Keratinocyte (primary cell): ENCODE measurements at regions not wholly inside any gene's neighbourhood (a gene's known extent, or its start where the extent isn't known, plus 50 kb on each side); places are given as distances from the start of the nearest gene placed in this dataset.

Experiments used
- DNase-seq: peaks from one replicate; pipeline ENCODE4 v3.0.0-alpha.2; 2011; ENCODE audit warnings: low read depth, missing footprints, low spot score
- FAIRE-seq: peaks from 2 replicates; lab custom pipeline; 2011; peaks lifted over from hg19 to GRCh38; lab: Jason Lieb, UNC
- H2AFZ ChIP-seq: 2 replicates; pipeline ENCODE4 v1.6.0; 2012; ENCODE audit warnings: low read length, control low read depth, inconsistent platforms; ENCODE audit not compliant: control insufficient read depth
- H3K27ac ChIP-seq: 2 replicates; pipeline ENCODE4 v1.5.1; 2011; ENCODE audit warnings: low read length; ENCODE audit not compliant: control insufficient read depth, insufficient read depth
- H3K27me3 ChIP-seq: 3 replicates; pipeline ENCODE4 v1.6.0; 2011; ENCODE audit warnings: low read length; ENCODE audit not compliant: control insufficient read depth, insufficient read depth; ENCODE audit errors: extremely low read depth
- H3K36me3 ChIP-seq, 2 experiments: 2 replicates in 1 of 2; 3 replicates in 1 of 2; pipeline ENCODE4 v1.5.1; 2011; ENCODE audit warnings: low read length in 2 of 2, mild to moderate bottlenecking in 1 of 2; ENCODE audit not compliant: control insufficient read depth in 2 of 2, insufficient read depth in 2 of 2; ENCODE audit errors: extremely low read depth in 1 of 2
- H3K4me1 ChIP-seq: 3 replicates; pipeline ENCODE4 v1.5.1; 2011; ENCODE audit warnings: low read length; ENCODE audit not compliant: control insufficient read depth, insufficient read depth; ENCODE audit errors: extremely low read depth
- H3K4me2 ChIP-seq: 3 replicates; pipeline ENCODE4 v1.6.0; 2011; ENCODE audit warnings: low read depth, low read length; ENCODE audit not compliant: control insufficient read depth, insufficient read depth; ENCODE audit errors: extremely low read depth
- H3K4me3 ChIP-seq, 3 experiments: fragments of 200-600 bp in 1 of 3; sonication (generic) in 1 of 3; 2 replicates in 2 of 3; 3 replicates in 1 of 3; pipeline ENCODE4 v1.5.1; 2011 to 2016; ENCODE audit warnings: low read length in 3 of 3, mild to moderate bottlenecking in 3 of 3, control low read depth in 2 of 3, inconsistent platforms in 1 of 3, low read depth in 1 of 3, mixed read lengths in 1 of 3, mixed run types in 1 of 3, moderate library complexity in 1 of 3; ENCODE audit not compliant: control insufficient read depth in 2 of 3, insufficient read depth in 2 of 3; ENCODE audit errors: extremely low read depth in 1 of 3
- H3K79me2 ChIP-seq: 2 replicates; pipeline ENCODE4 v1.6.0; 2012; ENCODE audit warnings: low read length; ENCODE audit not compliant: control insufficient read depth, insufficient read depth
- H3K9ac ChIP-seq: 3 replicates; pipeline ENCODE4 v1.6.0; 2011; ENCODE audit warnings: low read length; ENCODE audit not compliant: control insufficient read depth, insufficient read depth; ENCODE audit errors: extremely low read depth
- H3K9me1 ChIP-seq: 3 replicates; pipeline ENCODE4 v1.6.0; 2011; ENCODE audit warnings: low read length; ENCODE audit not compliant: control insufficient read depth, insufficient read depth; ENCODE audit errors: extremely low read depth
- H3K9me3 ChIP-seq: 2 replicates; pipeline ENCODE4 v1.5.1; 2012; ENCODE audit warnings: low read depth, low read length; ENCODE audit not compliant: control insufficient read depth
- H4K20me1 ChIP-seq: 3 replicates; pipeline ENCODE4 v1.6.0; 2011; ENCODE audit warnings: low read length; ENCODE audit not compliant: control insufficient read depth, insufficient read depth; ENCODE audit errors: extremely low read depth
- EZH2 ChIP-seq: IDR thresholded peaks from one replicate; pipeline ENCODE4 v1.6.1; 2012; ENCODE audit warnings: inconsistent platforms, mild to moderate bottlenecking, low read length, moderate library complexity
- dilution Hi-C: fragments of 300-500 bp; cut with MboI; formaldehyde crosslinking; loops from one replicate; pipeline ENCODE4 v1.7.0; 2020; ENCODE audit warnings: low sequenced_read_pairs; ENCODE audit not compliant: extremely low pct_ligation_motif_present
- TF ChIP-seq, protein P1 (sequence below), 3 experiments: IDR thresholded peaks in 1 of 3; conservative IDR thresholded peaks in 1 of 3; optimal IDR thresholded peaks in 1 of 3; 2 replicates in 2 of 3; 3 replicates in 1 of 3; pipeline versions ENCODE3 to v1.5.1; 2011; ENCODE audit warnings: low read length in 3 of 3, mild to moderate bottlenecking in 3 of 3, moderate library complexity in 2 of 3, control low read depth in 1 of 3, inconsistent platforms in 1 of 3; ENCODE audit not compliant: insufficient read depth in 2 of 3; ENCODE audit errors: extremely low read depth in 1 of 3

GRCh38 chr20:11077226-11077625 is 403.4 kb upstream of the JAG1 start:
- FAIRE-seq (no peak), DNase-seq (no peak)
- no peaks in the 10 kb centered on the region for H3K9me1 ChIP-seq
- no peak overlapping the region for H3K4me3 ChIP-seq
- H3K27me3 ChIP-seq: no peaks in the 10 kb centered on the region
- no peaks in the 10 kb centered on the region for H3K36me3 ChIP-seq
- dilution Hi-C loops: no loop called here
- H3K9ac ChIP-seq: no peak overlapping the region
- no peak for TF ChIP-seq EZH2
- TF ChIP-seq, protein P1, sequence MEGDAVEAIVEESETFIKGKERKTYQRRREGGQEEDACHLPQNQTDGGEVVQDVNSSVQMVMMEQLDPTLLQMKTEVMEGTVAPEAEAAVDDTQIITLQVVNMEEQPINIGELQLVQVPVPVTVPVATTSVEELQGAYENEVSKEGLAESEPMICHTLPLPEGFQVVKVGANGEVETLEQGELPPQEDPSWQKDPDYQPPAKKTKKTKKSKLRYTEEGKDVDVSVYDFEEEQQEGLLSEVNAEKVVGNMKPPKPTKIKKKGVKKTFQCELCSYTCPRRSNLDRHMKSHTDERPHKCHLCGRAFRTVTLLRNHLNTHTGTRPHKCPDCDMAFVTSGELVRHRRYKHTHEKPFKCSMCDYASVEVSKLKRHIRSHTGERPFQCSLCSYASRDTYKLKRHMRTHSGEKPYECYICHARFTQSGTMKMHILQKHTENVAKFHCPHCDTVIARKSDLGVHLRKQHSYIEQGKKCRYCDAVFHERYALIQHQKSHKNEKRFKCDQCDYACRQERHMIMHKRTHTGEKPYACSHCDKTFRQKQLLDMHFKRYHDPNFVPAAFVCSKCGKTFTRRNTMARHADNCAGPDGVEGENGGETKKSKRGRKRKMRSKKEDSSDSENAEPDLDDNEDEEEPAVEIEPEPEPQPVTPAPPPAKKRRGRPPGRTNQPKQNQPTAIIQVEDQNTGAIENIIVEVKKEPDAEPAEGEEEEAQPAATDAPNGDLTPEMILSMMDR (optimal IDR thresholded peaks at IDR 0.05 in 1 of 3, IDR thresholded peaks at IDR 0.05 in 1 of 3, conservative IDR thresholded peaks at IDR 0.05 in 1 of 3; ENCODE audit: extremely low read depth in 1 of 3, insufficient read depth in 2 of 3, low read length in 3 of 3): no peak
- H3K4me2 ChIP-seq: no peak overlapping the region
- no peak overlapping the region for H3K27ac ChIP-seq
- H3K9me3 ChIP-seq: no peaks in the 10 kb centered on the region
- no peaks in the 10 kb centered on the region for H3K4me1 ChIP-seq
- H2AFZ ChIP-seq: no peak overlapping the region
- no peaks in the 10 kb centered on the region for H4K20me1 ChIP-seq
- no peaks in the 10 kb centered on the region for H3K79me2 ChIP-seq

- no peak overlapping the region for H3K9ac ChIP-seq
- H3K4me1 ChIP-seq: no peaks in the 10 kb centered on the region
- DNase-seq (no peak), FAIRE-seq (no peak)
- no peaks in the 10 kb centered on the region for H3K9me1 ChIP-seq
- dilution Hi-C loops: no loop called here
- no peak overlapping the region for H3K4me3 ChIP-seq
- no peak overlapping the region for H2AFZ ChIP-seq
- no peaks in the 10 kb centered on the region for H3K79me2 ChIP-seq
- H3K9me3 ChIP-seq: no peaks in the 10 kb centered on the region
- no peaks in the 10 kb centered on the region for H3K36me3 ChIP-seq
- H4K20me1 ChIP-seq: no peaks in the 10 kb centered on the region
- no peaks in the 10 kb centered on the region for H3K27me3 ChIP-seq
- H3K27ac ChIP-seq: no peak overlapping the region
- TF ChIP-seq, protein P1 (optimal IDR thresholded peaks at IDR 0.05 in 1 of 3, IDR thresholded peaks at IDR 0.05 in 1 of 3, conservative IDR thresholded peaks at IDR 0.05 in 1 of 3; ENCODE audit: extremely low read depth in 1 of 3, insufficient read depth in 2 of 3, low read length in 3 of 3): no peak
- no peak for TF ChIP-seq EZH2
- no peak overlapping the region for H3K4me2 ChIP-seq
These were observed 406.2 kb upstream of the JAG1 start for GRCh38 chr20:11080010-11080409.
